ENCODE measurements at regions not wholly inside any gene's neighbourhood (a gene's known extent, or its start where the extent isn't known, plus 50 kb on each side); places are given as distances from the start of the nearest gene placed in this dataset.

DNA sequence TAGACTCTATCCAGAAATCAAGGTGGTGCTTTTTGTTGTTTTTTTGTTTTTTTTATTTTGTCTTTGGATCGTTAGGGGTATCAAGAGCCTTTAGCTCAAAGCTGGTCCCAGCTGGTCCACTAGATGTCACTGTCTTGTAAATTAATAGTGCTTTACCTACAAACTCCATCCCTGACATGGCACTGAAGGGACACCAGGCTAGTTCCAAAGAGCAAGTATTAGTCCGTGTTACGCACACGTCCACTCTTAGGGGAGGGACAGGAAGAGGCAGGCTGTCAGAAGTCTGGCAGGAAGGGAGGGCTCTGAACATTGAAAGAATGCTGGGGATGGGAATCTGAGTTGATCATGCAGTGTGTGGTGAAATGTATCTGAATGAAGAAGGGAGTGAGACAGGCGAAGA, 85.9 kb upstream of the CCBE1 start:
- TF ChIP-seq NRF1 (IDR thresholded peaks at IDR 0.05; ENCODE audit: low read depth, low read length) = no peak
- no peak for TF ChIP-seq MXI1 (IDR thresholded peaks at IDR 0.05; ENCODE audit: low read depth, low read length)
- no peak for TF ChIP-seq EZH2phosphoT487 (IDR thresholded peaks at IDR 0.05; ENCODE audit: borderline replicate concordance, low read depth)
